Keratinocyte (primary cell): ENCODE measurements at regions not wholly inside any gene's neighbourhood (a gene's known extent, or its start where the extent isn't known, plus 50 kb on each side); places are given as distances from the start of the nearest gene placed in this dataset.

ENCODE experiments used
- DNase-seq: peaks from one replicate; pipeline ENCODE4 v3.0.0-alpha.2; 2011; ENCODE audit warnings: low read depth, missing footprints, low spot score
- FAIRE-seq: peaks from 2 replicates; lab custom pipeline; 2011; peaks lifted over from hg19 to GRCh38; lab: Jason Lieb, UNC
- H2AFZ ChIP-seq: 2 replicates; pipeline ENCODE4 v1.6.0; 2012; ENCODE audit warnings: low read length, control low read depth, inconsistent platforms; ENCODE audit not compliant: control insufficient read depth
- H3K27ac ChIP-seq: 2 replicates; pipeline ENCODE4 v1.5.1; 2011; ENCODE audit warnings: low read length; ENCODE audit not compliant: control insufficient read depth, insufficient read depth
- H3K27me3 ChIP-seq: 3 replicates; pipeline ENCODE4 v1.6.0; 2011; ENCODE audit warnings: low read length; ENCODE audit not compliant: control insufficient read depth, insufficient read depth; ENCODE audit errors: extremely low read depth
- H3K36me3 ChIP-seq, 2 experiments: 2 replicates in 1 of 2; 3 replicates in 1 of 2; pipeline ENCODE4 v1.5.1; 2011; ENCODE audit warnings: low read length in 2 of 2, mild to moderate bottlenecking in 1 of 2; ENCODE audit not compliant: control insufficient read depth in 2 of 2, insufficient read depth in 2 of 2; ENCODE audit errors: extremely low read depth in 1 of 2
- H3K4me1 ChIP-seq: 3 replicates; pipeline ENCODE4 v1.5.1; 2011; ENCODE audit warnings: low read length; ENCODE audit not compliant: control insufficient read depth, insufficient read depth; ENCODE audit errors: extremely low read depth
- H3K4me2 ChIP-seq: 3 replicates; pipeline ENCODE4 v1.6.0; 2011; ENCODE audit warnings: low read depth, low read length; ENCODE audit not compliant: control insufficient read depth, insufficient read depth; ENCODE audit errors: extremely low read depth
- H3K4me3 ChIP-seq, 3 experiments: fragments of 200-600 bp in 1 of 3; sonication (generic) in 1 of 3; 2 replicates in 2 of 3; 3 replicates in 1 of 3; pipeline ENCODE4 v1.5.1; 2011 to 2016; ENCODE audit warnings: low read length in 3 of 3, mild to moderate bottlenecking in 3 of 3, control low read depth in 2 of 3, inconsistent platforms in 1 of 3, low read depth in 1 of 3, mixed read lengths in 1 of 3, mixed run types in 1 of 3, moderate library complexity in 1 of 3; ENCODE audit not compliant: control insufficient read depth in 2 of 3, insufficient read depth in 2 of 3; ENCODE audit errors: extremely low read depth in 1 of 3
- H3K79me2 ChIP-seq: 2 replicates; pipeline ENCODE4 v1.6.0; 2012; ENCODE audit warnings: low read length; ENCODE audit not compliant: control insufficient read depth, insufficient read depth
- H3K9ac ChIP-seq: 3 replicates; pipeline ENCODE4 v1.6.0; 2011; ENCODE audit warnings: low read length; ENCODE audit not compliant: control insufficient read depth, insufficient read depth; ENCODE audit errors: extremely low read depth
- H3K9me1 ChIP-seq: 3 replicates; pipeline ENCODE4 v1.6.0; 2011; ENCODE audit warnings: low read length; ENCODE audit not compliant: control insufficient read depth, insufficient read depth; ENCODE audit errors: extremely low read depth
- H3K9me3 ChIP-seq: 2 replicates; pipeline ENCODE4 v1.5.1; 2012; ENCODE audit warnings: low read depth, low read length; ENCODE audit not compliant: control insufficient read depth
- H4K20me1 ChIP-seq: 3 replicates; pipeline ENCODE4 v1.6.0; 2011; ENCODE audit warnings: low read length; ENCODE audit not compliant: control insufficient read depth, insufficient read depth; ENCODE audit errors: extremely low read depth
- EZH2 ChIP-seq: IDR thresholded peaks from one replicate; pipeline ENCODE4 v1.6.1; 2012; ENCODE audit warnings: inconsistent platforms, mild to moderate bottlenecking, low read length, moderate library complexity
- dilution Hi-C: fragments of 300-500 bp; cut with MboI; formaldehyde crosslinking; loops from one replicate; pipeline ENCODE4 v1.7.0; 2020; ENCODE audit warnings: low sequenced_read_pairs; ENCODE audit not compliant: extremely low pct_ligation_motif_present
- TF ChIP-seq, protein P1 (sequence below), 3 experiments: IDR thresholded peaks in 1 of 3; conservative IDR thresholded peaks in 1 of 3; optimal IDR thresholded peaks in 1 of 3; 2 replicates in 2 of 3; 3 replicates in 1 of 3; pipeline versions ENCODE3 to v1.5.1; 2011; ENCODE audit warnings: low read length in 3 of 3, mild to moderate bottlenecking in 3 of 3, moderate library complexity in 2 of 3, control low read depth in 1 of 3, inconsistent platforms in 1 of 3; ENCODE audit not compliant: insufficient read depth in 2 of 3; ENCODE audit errors: extremely low read depth in 1 of 3

DNA sequence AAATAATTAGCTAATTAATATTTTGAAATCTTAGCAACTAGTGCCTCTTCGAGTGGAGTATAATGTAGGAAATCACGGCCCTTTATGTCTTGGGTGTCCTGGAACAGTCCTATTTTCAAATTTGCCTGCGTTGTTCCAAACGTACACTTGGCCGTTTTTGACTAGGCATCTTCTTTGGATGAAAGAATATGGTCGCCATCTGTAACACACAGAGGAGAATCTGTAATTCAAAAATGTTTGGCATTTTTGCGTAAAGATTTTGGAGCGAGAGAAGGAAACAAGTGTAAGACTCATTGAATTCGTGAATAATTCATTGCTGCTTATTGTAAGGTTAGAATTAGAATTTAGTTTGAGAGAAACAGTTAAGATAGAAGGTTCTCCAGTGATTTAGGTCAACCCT, 61.5 kb upstream of the CLCN4 start:
- dilution Hi-C loops, result no loop called here
- TF ChIP-seq EZH2, result no peak
- TF ChIP-seq, protein P1, sequence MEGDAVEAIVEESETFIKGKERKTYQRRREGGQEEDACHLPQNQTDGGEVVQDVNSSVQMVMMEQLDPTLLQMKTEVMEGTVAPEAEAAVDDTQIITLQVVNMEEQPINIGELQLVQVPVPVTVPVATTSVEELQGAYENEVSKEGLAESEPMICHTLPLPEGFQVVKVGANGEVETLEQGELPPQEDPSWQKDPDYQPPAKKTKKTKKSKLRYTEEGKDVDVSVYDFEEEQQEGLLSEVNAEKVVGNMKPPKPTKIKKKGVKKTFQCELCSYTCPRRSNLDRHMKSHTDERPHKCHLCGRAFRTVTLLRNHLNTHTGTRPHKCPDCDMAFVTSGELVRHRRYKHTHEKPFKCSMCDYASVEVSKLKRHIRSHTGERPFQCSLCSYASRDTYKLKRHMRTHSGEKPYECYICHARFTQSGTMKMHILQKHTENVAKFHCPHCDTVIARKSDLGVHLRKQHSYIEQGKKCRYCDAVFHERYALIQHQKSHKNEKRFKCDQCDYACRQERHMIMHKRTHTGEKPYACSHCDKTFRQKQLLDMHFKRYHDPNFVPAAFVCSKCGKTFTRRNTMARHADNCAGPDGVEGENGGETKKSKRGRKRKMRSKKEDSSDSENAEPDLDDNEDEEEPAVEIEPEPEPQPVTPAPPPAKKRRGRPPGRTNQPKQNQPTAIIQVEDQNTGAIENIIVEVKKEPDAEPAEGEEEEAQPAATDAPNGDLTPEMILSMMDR (optimal IDR thresholded peaks at IDR 0.05 in 1 of 3, IDR thresholded peaks at IDR 0.05 in 1 of 3, conservative IDR thresholded peaks at IDR 0.05 in 1 of 3; ENCODE audit: extremely low read depth in 1 of 3, insufficient read depth in 2 of 3, low read length in 3 of 3), result no peak

DNA sequence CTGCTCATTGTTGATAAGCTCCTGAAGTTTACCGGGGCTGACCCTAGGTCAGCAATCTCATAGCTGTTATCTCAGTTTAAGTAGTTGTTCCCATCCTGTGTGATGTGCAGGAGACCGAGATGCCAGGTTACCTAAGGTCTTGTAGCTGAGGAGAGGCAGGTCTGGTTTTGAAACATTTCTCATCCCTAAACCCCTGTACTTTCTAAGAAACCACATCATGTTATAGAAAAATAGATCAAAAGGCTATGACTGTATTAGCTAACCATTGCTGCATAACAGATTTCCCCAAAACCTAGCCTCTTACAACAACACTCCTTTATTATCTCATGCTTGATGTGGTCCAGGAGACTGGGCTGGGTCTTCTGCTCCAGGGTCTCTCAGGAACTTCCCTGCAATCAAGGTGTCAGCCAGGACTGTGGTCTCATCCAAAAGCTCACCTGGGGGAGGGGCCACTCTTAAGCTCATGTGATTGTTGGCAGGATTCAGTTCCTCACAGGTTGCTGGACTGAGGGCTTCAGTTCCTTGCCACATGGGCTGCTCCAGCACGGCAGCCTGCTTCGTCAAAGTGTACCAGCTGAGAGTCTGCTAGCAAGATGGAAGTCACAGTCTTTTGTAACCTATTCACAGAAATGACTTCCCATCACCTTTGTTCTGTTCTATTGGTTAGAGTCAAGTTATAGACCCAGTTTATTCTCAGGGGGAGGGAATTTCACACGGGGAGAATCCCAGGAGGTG, 60.9 kb upstream of the CLCN4 start:
- Histone ChIP-seq H3K9me1 (no peaks in the 10 kb centered on the region), H3K9ac (no peak overlapping the region), H3K4me1 (no peaks in the 10 kb centered on the region), H3K9me3 (no peaks in the 10 kb centered on the region), H4K20me1 (no peaks in the 10 kb centered on the region), H3K36me3 (peaks cover 0 to 3% of the 10 kb centered on the region in 2 experiments), H3K4me3 (no peak overlapping the region), H3K4me2 (no peak overlapping the region), H3K27ac (no peak overlapping the region), H2AFZ (no peak overlapping the region), H3K27me3 (no peaks in the 10 kb centered on the region), H3K79me2 (no peaks in the 10 kb centered on the region)
- no peak for FAIRE-seq
- DNase-seq, result no peak
- dilution Hi-C loops, result no loop called here
- TF ChIP-seq, protein P1 (optimal IDR thresholded peaks at IDR 0.05 in 1 of 3, IDR thresholded peaks at IDR 0.05 in 1 of 3, conservative IDR thresholded peaks at IDR 0.05 in 1 of 3; ENCODE audit: extremely low read depth in 1 of 3, insufficient read depth in 2 of 3, low read length in 3 of 3), result no peak
- no peak for TF ChIP-seq EZH2

More for the DNA sequence above, 61.5 kb upstream of the CLCN4 start:
- H2AFZ ChIP-seq, result no peak overlapping the region
- FAIRE-seq, result no peak
- no peaks in the 10 kb centered on the region for H3K79me2 ChIP-seq
- H3K9ac ChIP-seq, result no peak overlapping the region
- no peak overlapping the region for H3K4me2 ChIP-seq
- no peaks in the 10 kb centered on the region for H3K4me1 ChIP-seq
- H3K9me1 ChIP-seq, result no peaks in the 10 kb centered on the region
- H3K36me3 ChIP-seq, result peaks cover 0 to 3% of the 10 kb centered on the region in 2 experiments
- DNase-seq, result no peak
- no peaks in the 10 kb centered on the region for H3K9me3 ChIP-seq
- H3K27ac ChIP-seq, result no peak overlapping the region
- no peaks in the 10 kb centered on the region for H3K27me3 ChIP-seq
- H4K20me1 ChIP-seq, result no peaks in the 10 kb centered on the region
- no peak overlapping the region for H3K4me3 ChIP-seq
